AG04449 (cell line): ENCODE measurements at regions not wholly inside any gene's neighbourhood (a gene's known extent, or its start where the extent isn't known, plus 50 kb on each side); places are given as distances from the start of the nearest gene placed in this dataset.

Experiments used
- CTCF ChIA-PET: fragments of 350-600 bp; formaldehyde crosslinking; extraction: SDS; loops from one replicate; lab custom pipeline; 2021; ENCODE audit warnings: antibody characterized with exemption; lab: Yijun Ruan, JAX
- POLR2A ChIA-PET: fragments of 400-600, 350-600 bp; formaldehyde crosslinking; extraction: SDS; loops from one replicate; lab custom pipeline; 2020; ENCODE audit warnings: antibody characterized with exemption, inconsistent platforms; lab: Yijun Ruan, JAX
- DNase-seq: peaks from one replicate; pipeline ENCODE4 v3.0.0-alpha.2; 2010; ENCODE audit warnings: low read depth, low spot score
- H3K4me3 ChIP-seq: 2 replicates; pipeline ENCODE4 v1.5.1; 2011; ENCODE audit warnings: low read depth, mild to moderate bottlenecking, control low read depth, low read length
- TF ChIP-seq, protein P1 (sequence below): IDR thresholded peaks from one replicate; pipeline ENCODE4 v1.5.1; 2011; ENCODE audit warnings: mild to moderate bottlenecking, moderate library complexity, low read length, control low read depth, inconsistent platforms; ENCODE audit not compliant: insufficient read depth; ENCODE audit errors: missing control alignments

DNA sequence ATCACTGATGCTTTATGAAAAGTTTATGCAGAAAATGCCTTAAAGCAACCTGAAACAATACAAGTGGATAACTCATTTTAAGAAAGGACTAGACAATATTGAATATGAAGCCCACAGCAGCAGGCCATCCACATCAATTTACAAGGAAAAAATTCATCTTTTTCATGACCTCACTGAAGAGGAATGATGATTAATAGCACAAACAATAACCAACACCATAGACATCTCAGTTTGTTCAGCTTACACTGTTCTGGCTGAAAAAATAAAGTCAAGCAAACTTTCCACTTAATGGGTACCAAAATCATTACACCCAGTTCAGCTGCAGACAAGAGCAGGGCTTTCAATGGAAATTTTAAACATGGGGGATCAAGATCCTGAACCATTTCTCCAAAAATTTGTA, 380.6 kb upstream of the NEGR1 start:
- ChIA-PET CTCF (no interaction called here), POLR2A (no interaction called here)
- DNase-seq: no peak
- no peak overlapping the region for H3K4me3 ChIP-seq
- TF ChIP-seq, protein P1, sequence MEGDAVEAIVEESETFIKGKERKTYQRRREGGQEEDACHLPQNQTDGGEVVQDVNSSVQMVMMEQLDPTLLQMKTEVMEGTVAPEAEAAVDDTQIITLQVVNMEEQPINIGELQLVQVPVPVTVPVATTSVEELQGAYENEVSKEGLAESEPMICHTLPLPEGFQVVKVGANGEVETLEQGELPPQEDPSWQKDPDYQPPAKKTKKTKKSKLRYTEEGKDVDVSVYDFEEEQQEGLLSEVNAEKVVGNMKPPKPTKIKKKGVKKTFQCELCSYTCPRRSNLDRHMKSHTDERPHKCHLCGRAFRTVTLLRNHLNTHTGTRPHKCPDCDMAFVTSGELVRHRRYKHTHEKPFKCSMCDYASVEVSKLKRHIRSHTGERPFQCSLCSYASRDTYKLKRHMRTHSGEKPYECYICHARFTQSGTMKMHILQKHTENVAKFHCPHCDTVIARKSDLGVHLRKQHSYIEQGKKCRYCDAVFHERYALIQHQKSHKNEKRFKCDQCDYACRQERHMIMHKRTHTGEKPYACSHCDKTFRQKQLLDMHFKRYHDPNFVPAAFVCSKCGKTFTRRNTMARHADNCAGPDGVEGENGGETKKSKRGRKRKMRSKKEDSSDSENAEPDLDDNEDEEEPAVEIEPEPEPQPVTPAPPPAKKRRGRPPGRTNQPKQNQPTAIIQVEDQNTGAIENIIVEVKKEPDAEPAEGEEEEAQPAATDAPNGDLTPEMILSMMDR: no peak

DNA sequence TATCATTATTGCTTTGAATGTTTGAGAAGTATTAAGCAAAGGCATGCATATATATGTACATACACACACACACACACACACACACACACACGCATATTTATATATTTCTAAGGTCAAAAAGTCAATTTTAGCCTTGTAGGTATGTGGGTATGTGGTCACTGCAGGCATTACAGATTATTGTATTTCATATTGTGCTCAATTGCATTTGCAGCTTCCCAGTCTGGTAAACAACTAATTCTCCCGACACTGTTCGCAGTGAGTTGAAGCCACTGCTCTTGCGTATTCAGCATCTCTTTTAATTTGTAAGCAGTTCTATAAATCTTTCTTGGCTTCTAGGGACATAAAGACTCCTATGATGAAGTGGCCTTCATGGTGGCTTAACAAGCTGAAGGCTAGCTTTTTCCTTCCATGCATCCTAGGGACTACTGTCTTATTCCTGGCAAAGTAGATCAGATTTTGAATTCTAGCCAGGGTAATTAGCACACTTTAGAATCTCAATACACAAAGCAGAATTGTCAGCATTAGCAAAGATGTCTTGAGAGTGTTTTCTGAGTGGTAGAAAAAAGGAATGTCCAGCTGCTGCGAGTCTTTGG, 368.6 kb upstream of the NEGR1 start:
- ChIA-PET CTCF (interaction anchor here (0.8 to 1.2 kb wide), 2 partner anchors 10 to 28 kb away, joined by 3 read pairs; no protein-coding TSS in a partner anchor), POLR2A (no interaction called here)
- no peak overlapping the region for H3K4me3 ChIP-seq
- TF ChIP-seq, protein P1: no peak
- no peak for DNase-seq

DNA sequence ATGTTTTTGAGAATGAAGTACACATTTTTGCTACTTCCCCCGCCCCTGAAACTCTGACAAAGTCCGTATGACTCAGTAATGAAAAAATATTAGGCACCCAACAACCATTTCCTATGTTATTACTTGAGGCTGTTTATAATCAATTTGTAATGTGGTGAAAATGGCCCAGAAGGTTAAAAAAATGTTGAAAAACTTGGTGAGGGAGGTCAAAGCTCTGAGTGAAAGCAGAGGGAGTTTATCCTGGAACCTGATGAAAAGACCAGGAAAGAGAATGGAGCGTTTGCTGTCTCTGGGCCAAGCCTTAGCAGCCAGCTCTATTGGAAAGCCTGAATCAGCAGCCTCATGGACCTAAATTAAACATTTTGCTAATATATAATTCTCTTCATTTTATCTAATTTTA, 367.7 kb upstream of the NEGR1 start:
- H3K4me3 ChIP-seq: no peak overlapping the region

DNA sequence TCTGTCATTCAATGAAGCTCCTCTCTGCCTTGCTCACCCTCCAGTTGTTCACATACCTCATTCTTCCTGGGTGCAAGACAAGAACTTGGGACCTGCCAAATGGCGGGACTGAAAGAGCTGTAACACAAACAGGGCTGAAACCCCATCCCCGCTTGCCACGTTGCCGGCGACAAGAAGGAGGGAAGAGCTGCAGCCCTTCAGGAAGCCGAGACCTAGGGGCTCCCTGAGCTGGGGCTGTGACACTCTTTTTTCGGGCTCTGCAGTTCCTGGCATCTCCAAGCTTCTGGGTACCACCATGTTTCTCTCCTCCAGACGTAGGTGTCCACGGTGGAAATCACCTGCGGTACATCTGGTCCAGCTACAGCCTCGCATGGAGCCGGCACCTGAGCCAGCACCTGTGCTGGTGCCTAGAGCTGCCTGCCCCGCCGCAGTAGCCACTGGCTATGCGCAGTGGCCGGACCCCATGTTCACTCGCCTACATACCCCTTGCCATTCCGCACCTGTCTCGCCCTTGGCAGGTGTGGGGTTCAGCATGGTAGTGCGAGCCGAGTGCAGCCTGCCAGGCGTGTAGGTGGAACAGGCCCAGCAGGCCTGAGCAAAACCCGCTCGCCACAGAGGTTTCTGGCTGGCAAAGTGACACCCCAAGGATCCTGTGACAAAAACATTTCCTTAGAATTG, 367.0 kb upstream of the NEGR1 start:
- no peak overlapping the region for H3K4me3 ChIP-seq
- TF ChIP-seq, protein P1: no peak
- POLR2A ChIA-PET: no interaction called here
- CTCF ChIA-PET: interaction anchor here (1.2 to 1.3 kb wide), 2 partner anchors 8 to 26 kb away, joined by 3 to 4 read pairs; no protein-coding TSS in a partner anchor
- DNase-seq: no peak

More for the DNA sequence above, 367.7 kb upstream of the NEGR1 start:
- ChIA-PET POLR2A (no interaction called here), CTCF (interaction anchor here (1.2 to 1.3 kb wide), 2 partner anchors 9 to 27 kb away, joined by 3 to 4 read pairs; no protein-coding TSS in a partner anchor)
- TF ChIP-seq, protein P1: no peak
- DNase-seq: no peak

DNA sequence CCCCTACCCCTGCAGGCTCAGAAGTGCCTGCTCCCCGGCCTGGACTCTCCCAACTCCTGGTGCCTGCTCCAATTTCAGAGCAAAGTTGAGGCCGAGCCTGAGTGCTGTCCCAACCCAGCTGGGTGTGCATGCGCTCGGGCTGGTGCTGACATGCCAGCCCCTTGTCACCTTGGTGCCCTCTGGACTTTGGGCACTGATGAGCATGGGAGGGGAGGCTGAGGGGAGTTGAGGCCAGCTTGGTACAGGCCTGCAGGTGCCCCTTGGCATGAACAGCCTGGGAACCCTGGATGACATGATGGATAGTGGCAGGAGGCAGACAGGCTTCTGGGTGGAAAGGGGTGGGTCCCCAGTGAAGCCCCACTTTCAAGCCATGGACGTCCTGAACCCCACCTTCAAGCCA, 366.1 kb upstream of the NEGR1 start:
- no peak overlapping the region for H3K4me3 ChIP-seq
- DNase-seq: no peak
- ChIA-PET CTCF (no interaction called here), POLR2A (no interaction called here)
- TF ChIP-seq, protein P1: no peak

DNA sequence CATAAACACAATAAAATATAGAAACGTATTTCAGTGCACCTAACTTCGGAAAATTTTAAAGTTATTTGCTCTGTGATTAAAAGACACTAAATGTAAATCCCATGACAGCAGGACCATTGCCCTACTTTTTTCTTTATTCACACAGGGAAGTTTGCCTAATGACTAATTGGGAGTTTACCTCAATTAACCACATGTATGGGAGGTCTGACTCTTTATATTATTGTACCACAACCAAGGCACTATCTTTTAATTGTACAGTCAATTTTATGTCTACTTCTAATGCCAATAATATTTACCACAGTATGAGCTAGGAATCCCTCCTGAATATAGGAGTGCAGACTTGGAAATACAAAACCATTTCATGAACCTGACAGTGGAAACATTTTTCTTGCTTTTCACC, 360.8 kb upstream of the NEGR1 start:
- DNase-seq: no peak
- ChIA-PET POLR2A (no interaction called here), CTCF (no interaction called here)
- TF ChIP-seq, protein P1: no peak
- H3K4me3 ChIP-seq: no peak overlapping the region
